ENCODE measurements at regions not wholly inside any gene's neighbourhood (a gene's known extent, or its start where the extent isn't known, plus 50 kb on each side); places are given as distances from the start of the nearest gene placed in this dataset.

- H3K9me3 Mint-ChIP-seq: no peaks in the 10 kb centered on the region
- Histone ChIP-seq H3F3A (replicated peaks; ENCODE audit: low read depth) (no peaks in the 10 kb centered on the region), H3K4me3 (no peak overlapping the region), H3K4me1 (ENCODE audit: insufficient read depth) (peaks cover 12% of the 10 kb centered on the region; the same call in 1 of the 2 replicates), H3K79me2 (replicated peaks; ENCODE audit: insufficient read depth) (no peaks in the 10 kb centered on the region), H3K4me2 (no peak overlapping the region), H3K36me3 (ENCODE audit: insufficient read depth) (no peaks in the 10 kb centered on the region), H3K27ac (ENCODE audit: low read depth) (no peak overlapping the region), H3K9me2 (ENCODE audit: insufficient read depth) (no peaks in the 10 kb centered on the region), H4K20me1 (replicated peaks; ENCODE audit: insufficient read depth) (no peaks in the 10 kb centered on the region), H3K27me3 (ENCODE audit: insufficient read depth) (no peaks in the 10 kb centered on the region), H2AFZ (no peak overlapping the region)
- TF ChIP-seq POLR2AphosphoS5 (IDR thresholded peaks at IDR 0.05; ENCODE audit: low read depth) (no peak), CTCF (conservative IDR thresholded peaks at IDR 0.05; ENCODE audit: low read depth in 2 of 2) (no peak), EZH2phosphoT487 (IDR thresholded peaks at IDR 0.05; ENCODE audit: unreplicated experiment) (no peak), ZNF462 (CRISPR knock-in tag; IDR thresholded peaks at IDR 0.05) (no peak), NANOG (IDR thresholded peaks at IDR 0.05; ENCODE audit: borderline replicate concordance) (no peak), ZNF331 (CRISPR knock-in tag; IDR thresholded peaks at IDR 0.05; ENCODE audit: low read depth) (no peak), ZNF114 (CRISPR knock-in tag; IDR thresholded peaks at IDR 0.05) (no peak)
- no peak overlapping the region for H3K27ac Mint-ChIP-seq
- H3K4me3 Mint-ChIP-seq: no peak overlapping the region
- H3K4me1 Mint-ChIP-seq: peaks cover 17% of the 10 kb centered on the region
- ATAC-seq (no peak), DNase-seq (ENCODE audit: low spot score) (no peak)
- H3K27me3 Mint-ChIP-seq (ENCODE audit: insufficient read depth, low read depth, poor library complexity): peaks cover 2% of the 10 kb centered on the region
- no peaks in the 10 kb centered on the region for H3K36me3 Mint-ChIP-seq (ENCODE audit: low read depth)
Measured at GRCh38 chr14:94994245-94994644, 163.1 kb downstream of the DICER1 start.
